HG03565 (cell line): ENCODE measurements at regions not wholly inside any gene's neighbourhood (a gene's known extent, or its start where the extent isn't known, plus 50 kb on each side); places are given as distances from the start of the nearest gene placed in this dataset.
A peak's percentile ranks its signal among the peaks of the same experiment; 100 is the strongest.
"Not testable (repeated sequence)": the region's sequence is repeated elsewhere in the genome, so short reads cannot be mapped to it uniquely, and the experiment has no call there.

ENCODE experiments used
- ATAC-seq: cut with Tn5 transposase; IDR thresholded peaks from one replicate; pipeline ENCODE4 v1.9.1; 2021; ENCODE audit warnings: mild to moderate bottlenecking, moderate library complexity; ENCODE audit not compliant: unreplicated experiment

GRCh38 chr1:96466842-96467241 lies 254.7 kb upstream of the PTBP2 start:
- no peak for ATAC-seq

DNA sequence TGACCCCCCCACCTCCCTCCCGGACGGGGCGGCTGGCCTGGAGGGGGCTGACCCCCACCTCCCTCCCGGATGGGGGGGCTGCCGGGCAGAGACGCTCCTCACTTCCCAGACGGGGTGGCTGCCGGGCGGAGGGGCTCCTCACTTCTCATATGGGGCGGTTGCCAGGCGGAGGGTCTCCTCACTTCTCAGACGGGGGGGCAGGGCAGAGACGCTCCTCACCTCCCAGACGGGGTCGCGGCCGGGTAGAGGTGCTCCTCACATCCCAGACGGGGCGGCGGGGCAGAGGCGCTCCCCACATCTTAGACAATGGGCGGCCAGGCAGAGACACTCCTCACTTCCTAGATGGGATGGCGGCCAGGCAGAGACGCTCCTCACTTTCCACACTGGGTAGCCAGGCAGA lies 251.9 kb upstream of the PTBP2 start:
- ATAC-seq, result not testable (repeated sequence)

DNA sequence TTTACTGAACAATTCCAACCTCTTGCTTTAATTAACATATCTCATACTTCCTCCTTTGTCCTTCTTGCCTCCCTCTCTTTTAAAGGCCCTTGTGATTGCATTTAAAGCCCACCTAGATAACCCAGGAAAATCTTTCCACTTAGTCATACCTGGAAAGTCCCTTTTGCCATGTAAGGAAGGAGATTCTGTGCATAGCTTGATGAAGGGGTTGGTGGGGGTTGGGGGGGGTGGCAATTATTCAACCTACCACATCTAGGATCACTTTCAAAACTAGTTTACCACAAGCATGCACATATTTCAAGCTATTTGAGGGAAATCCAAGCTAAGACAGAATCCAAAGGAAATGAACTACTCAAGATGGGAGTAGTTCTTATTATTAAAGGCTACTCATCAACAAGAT lies 249.1 kb upstream of the PTBP2 start:
- ATAC-seq, result no peak

DNA sequence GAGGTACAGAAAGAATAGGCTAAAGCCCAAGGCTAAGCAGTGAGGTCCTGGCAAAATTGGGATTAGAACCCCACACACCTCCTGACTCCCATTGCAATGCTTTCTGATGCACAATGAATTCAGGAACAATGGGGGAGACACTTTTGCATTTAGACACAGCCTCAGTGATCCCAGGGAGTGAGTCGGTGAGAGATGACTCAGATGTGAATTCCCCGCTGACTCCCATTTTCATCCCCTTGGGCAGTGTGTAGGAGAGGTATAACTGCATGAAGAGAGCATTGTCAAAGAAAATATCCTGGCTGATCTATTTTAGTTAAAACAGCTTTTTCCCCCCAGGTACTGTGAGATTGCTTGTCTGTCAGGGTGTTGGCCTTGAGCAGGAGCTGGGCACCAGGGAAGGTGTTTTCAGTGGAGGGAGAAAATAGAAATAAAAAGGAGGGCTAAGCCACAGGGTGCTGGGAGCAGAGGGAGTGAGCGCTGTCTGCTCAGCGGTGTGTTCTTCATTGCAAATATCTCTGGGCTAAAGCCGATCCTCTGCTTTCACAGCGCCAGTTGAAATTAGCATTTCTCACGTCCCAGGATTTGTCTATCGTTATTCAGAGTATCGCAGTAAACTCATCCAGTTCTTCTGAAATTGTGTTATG lies 247.7 kb upstream of the PTBP2 start:
- ATAC-seq, result no peak

- ATAC-seq, result no peak
Observed at GRCh38 chr1:96474985-96475743, 246.4 kb upstream of the PTBP2 start.

DNA sequence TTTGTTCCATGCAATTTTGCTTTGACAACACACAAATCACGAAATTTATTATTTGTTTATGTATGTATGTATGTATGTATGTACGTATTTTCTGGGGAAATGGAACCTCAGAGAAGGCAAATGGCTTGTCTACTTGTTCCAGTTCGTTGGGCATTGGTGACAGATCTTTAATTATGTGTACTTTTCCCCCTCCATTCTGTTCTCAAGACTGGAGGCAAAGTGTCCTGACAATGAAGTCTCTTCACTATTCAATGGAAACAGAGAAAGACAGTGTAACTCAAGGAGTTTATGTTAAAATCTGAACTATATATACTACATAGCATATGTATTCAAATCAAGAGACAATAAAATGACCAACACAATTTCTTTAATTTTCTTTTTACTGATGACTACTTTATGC lies 245.7 kb upstream of the PTBP2 start:
- ATAC-seq, result no peak

DNA sequence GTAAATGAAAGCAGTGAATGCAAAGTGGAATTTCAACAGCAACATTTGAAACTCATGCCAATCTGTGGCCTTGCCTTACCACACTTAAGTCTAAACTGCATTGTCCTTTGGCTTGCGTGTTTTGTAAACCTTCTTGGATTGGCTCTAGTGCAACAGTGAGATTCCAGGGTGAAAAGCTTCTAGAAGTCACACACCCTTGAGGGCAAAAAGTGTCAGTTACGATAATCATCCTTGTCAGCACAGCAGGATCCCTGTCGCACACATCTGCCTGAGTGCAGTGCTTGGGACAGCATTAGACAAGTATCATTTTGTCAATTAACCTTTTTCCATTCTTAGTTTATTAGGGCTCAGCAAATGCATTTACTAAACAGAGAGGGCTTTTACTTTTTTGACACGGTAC lies 243.4 kb upstream of the PTBP2 start:
- ATAC-seq, result no peak

DNA sequence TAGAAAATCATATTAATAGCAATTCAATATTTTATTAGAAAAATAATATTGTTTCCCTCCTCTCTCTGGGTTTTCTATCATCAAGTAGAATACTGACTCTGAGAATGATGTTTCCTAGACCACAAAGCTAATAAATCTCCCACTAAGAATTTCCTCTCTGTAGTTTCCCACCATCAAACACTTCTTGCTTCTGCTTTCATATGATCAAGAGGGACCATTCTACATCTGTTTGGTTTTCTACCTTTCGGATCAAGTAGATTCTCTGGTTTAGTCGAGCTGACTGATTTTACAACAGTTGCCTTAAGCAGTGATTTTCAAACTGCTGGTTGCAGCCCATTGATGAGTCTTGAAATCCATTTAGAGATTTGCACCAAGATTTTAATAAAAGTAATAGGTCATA lies 240.2 kb upstream of the PTBP2 start:
- no peak for ATAC-seq

DNA sequence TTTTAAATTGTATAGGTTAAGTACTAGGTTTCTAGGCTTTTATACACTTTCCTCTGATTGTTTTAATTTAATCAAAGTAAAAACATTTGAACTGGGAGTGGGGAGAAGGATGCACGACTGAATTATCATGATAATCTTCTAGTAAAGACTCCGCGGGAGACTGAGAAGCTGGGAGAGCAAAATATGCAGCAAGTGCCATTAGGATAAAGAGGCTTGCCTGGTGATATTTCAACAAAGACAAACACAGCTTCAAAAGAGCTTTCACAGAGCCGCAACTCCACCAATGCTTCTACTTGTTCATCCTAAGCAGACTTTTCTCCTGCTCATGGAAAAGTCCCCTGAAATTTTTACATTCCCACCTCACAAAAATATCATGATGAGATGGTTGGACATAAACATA lies 239.0 kb upstream of the PTBP2 start:
- no peak for ATAC-seq

DNA sequence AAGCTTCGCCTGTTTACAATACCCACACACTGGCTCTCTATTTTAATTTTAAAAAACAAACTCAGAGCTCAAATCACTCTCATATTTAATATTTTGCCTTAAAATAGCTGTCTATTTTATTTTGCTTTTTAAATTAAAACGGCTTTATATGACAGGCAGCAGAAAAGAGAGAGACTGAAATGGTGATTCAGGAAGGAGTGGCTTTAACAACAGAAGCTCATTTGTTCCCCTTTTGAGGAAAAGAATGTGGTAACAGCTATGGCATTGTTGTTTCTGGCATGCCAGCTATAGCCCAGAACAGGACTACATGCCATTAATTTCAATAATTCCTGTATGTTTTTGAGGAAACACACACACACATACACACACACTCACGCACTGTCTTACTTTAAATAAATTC lies 234.2 kb upstream of the PTBP2 start:
- no peak for ATAC-seq

GRCh38 chr1:96487971-96488370 lies 233.6 kb upstream of the PTBP2 start:
- no peak for ATAC-seq

GRCh38 chr1:96488777-96489176 lies 232.8 kb upstream of the PTBP2 start:
- peak; percentile 48 for ATAC-seq

GRCh38 chr1:96492236-96492635 lies 229.3 kb upstream of the PTBP2 start:
- no peak for ATAC-seq

DNA sequence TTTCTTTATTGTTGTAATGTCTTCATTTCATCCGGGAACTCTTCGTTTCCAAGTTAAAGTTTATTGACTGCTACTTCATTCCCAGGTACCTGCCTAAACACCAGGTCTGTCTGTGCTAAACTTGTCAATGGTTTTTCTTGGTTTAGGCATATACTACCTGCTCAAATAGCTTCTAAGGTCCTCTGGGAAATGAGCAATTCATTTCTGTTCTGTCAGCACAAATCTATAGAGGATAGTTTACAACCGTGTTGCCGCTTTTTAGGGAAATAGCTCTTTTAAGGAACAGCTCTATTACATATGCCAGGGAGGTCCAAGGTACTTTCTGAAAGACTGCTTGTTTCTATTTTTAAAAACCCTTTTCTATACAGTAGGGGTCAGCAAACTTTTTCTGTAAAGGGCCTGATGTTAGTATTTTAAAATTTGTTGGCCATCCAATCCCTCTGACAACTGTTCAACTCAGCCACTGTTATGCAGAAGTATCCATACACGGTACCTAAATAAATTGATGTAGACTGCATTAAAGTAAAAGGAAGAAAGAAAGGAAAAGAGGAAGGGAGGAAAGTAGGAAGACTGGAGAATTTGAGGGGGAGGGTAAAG lies 222.7 kb upstream of the PTBP2 start:
- no peak for ATAC-seq

DNA sequence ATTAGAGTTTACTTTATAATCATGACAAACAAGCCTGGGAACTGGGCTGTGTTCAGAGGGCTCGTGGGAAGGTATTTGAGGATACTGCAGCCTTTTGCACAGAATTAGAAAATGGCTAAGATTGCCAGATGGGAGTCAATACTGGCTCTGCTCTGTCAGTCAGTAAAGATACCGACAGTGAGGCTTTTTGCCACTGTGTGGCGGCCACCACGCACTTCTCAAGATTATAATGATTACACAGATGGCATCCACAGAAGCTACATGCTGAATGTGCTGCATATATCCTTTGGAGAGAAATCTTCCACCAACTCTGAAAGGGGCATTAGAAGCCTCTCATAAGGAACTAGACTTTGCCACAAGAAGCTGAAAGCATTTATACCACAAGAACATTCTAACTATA lies 213.4 kb upstream of the PTBP2 start:
- no peak for ATAC-seq

DNA sequence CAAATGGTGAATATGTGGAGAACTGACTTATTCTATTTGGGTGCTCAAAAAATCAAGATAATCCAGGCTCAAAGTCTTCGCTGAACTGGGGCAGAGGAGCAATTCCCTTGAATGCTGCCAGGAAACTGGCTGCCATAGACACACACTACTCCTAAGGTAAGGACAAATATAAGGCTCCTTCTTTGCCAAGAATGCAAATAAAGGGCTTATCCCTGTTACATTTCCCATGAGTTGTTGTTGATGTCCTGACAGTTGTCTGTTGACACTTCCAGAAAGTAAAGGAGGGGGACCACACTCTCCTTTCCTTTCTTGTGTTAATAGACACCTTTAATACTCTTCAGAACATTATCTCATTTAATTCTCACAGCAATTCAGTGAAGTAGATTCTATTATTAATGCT lies 212.2 kb upstream of the PTBP2 start:
- no peak for ATAC-seq

- no peak for ATAC-seq
Observed at GRCh38 chr1:96509951-96510350, 211.6 kb upstream of the PTBP2 start.

- no peak for ATAC-seq
Observed at GRCh38 chr1:96510391-96510790, 211.2 kb upstream of the PTBP2 start.

DNA sequence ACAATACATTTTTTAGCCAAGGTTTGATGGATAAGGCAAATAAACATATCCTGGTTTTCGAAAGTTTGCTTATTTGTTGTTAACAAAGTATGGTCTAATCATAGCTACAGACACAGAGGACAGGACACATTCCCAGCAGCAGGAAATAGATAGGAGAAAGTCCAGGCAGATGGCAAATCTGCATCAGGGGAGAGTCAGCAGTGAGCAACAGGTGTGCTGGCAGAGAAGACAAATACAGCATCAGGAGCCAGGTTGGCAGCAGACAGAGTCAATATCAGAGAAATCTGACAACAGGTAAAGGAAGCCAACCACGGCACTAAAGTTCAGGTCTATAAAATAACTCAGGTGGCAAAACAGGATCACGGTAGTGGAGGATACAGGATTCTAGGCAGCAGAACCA lies 210.7 kb upstream of the PTBP2 start:
- ATAC-seq, result no peak

- no peak for ATAC-seq
Observed at GRCh38 chr1:96513136-96513535, 208.4 kb upstream of the PTBP2 start.

GRCh38 chr1:96515430-96515829 lies 206.2 kb upstream of the PTBP2 start:
- ATAC-seq, result peak; percentile 86

DNA sequence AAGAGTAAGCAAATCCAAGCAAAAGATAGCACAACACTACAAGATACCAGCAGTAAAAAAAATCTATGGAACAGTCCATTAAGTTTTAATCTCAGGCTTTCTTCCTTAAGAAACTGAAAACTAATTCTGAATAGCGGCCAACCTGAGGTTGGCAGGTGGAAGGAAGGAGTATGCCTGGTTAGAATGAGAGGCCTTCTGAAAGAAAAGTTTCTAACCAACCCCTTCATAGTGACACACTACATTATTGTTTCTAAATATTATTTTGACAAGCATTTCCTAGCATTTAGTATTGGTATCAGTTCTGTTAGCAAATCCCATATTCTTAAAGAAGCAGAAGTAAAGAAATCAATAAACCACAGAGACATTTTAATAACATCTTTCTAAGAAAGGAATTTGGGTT lies 205.7 kb upstream of the PTBP2 start:
- ATAC-seq, result no peak
